Amygdala (tissue), 56 donors: ENCODE measurements at regions not wholly inside any gene's neighbourhood (a gene's known extent, or its start where the extent isn't known, plus 50 kb on each side); places are given as distances from the start of the nearest gene placed in this dataset.
"Not testable (repeated sequence)": the region's sequence is repeated elsewhere in the genome, so short reads cannot be mapped to it uniquely, and the experiment has no call there.

Experiments
- DNase-seq, 56 donors: peaks; one replicate each; lab custom pipeline; 2025; lab: John Stamatoyannopoulos, UW

- not testable (repeated sequence) for DNase-seq
Observed at GRCh38 chr6:82626946-82627345, 263.3 kb downstream of the TPBG start.

DNA sequence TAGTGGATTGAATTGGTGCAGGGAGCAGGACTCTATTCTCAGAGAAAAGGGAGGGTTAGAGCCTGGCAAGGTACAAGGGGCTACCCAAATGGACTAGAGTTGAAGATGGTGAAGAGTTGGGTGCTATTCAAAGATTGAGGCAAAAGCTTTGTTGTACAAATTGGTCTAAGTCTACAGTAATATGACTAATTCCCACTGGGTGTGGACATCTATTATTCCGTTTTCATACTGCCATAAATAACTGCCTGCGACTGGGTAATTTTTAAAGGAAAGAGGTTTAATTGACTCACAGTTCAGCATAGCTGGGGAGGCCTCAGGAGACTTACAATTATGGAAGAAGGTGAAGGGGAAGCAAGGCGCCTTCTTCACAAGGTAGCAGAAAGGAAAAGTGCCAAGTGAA, 266.3 kb downstream of the TPBG start:
- DNase-seq: no peak

- DNase-seq: no peak
Observed at GRCh38 chr6:82641677-82642076, 278.1 kb downstream of the TPBG start.

DNA sequence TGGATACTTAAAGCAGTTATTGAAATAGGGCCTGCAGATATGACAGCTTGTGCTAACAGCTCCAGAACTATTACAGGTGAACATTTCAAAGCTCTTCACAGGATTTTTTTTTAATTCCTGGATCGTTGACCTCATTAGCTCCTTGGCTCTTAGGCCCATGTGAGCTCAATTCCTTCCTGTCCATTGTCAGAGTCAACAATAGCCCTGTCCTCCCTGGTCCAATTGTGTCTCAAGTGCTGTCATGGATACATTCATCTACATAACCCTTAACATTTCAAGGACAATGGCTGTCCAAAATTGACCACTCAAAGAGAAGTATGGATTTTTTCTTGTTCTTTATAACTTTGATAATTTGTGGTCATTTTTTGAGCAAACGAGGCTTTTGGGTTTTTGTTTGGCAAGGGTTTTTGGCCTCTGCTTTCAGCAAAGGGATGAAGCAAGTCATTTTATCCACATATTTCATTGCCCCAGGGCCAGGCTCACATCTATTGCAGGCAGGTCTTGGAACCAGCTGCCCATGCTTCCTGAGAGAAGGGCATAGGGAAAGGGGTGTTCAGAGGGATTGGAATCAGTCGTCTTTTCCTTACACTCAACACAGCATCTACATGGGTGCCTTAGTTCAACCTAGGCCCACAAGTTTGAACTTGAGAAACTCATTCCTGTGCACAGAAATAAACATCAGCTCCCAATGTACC, 282.1 kb downstream of the TPBG start:
- no peak for DNase-seq

GRCh38 chr6:82646231-82646615, 282.6 kb downstream of the TPBG start:
- no peak for DNase-seq

DNA sequence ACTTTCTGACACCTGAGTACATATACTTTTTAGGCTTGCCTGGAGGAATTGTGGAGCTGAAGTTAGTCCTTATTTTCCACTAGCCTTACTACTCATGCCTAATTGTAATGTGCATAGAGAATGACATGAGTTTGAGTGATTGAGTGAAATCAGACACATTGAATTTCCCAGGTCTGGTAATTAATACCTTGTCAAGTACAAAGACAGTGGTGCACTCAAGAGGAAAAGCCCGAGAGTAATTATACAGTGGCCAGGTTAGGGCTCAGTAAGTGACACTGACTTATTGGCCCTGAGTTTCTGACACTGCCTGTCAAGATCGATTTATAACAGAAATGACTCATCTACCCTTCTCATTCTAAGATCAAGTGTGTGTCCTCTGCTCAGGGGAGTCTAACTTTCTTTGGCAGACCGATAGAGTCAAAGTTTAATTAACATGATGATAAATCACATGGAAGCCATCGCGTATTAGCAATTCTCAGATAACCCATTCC, 288.3 kb downstream of the TPBG start:
- DNase-seq: no peak

DNA sequence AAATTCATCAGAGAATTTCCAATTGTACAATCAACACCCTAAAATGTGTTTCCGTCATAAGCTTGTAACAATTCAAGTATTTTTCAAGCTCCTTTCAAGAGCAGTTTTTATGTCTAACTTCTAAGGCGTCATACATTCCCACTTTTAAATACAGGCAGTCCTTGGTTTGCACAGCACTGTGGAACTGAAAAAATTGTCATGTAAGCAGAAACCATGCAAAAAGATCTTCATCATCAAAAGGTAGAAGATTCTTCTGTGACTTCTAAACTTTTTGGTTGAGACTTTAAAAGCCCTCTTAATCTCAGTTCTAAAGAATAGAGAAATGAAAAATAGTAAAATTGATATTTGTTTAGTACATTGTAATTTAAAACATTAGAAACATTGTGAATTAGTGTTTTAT, 315.6 kb downstream of the TPBG start:
- DNase-seq: no peak

- no peak for DNase-seq
Observed at GRCh38 chr6:82680192-82680591, 316.6 kb downstream of the TPBG start.

GRCh38 chr6:82681119-82681714, 317.6 kb downstream of the TPBG start:
- no peak for DNase-seq

GRCh38 chr6:82686719-82687118, 323.1 kb downstream of the TPBG start:
- no peak for DNase-seq

- DNase-seq: no peak
Observed at GRCh38 chr6:82687855-82688254, 324.2 kb downstream of the TPBG start.

- no peak for DNase-seq
Observed at GRCh38 chr6:82690283-82690682, 326.7 kb downstream of the TPBG start.

DNA sequence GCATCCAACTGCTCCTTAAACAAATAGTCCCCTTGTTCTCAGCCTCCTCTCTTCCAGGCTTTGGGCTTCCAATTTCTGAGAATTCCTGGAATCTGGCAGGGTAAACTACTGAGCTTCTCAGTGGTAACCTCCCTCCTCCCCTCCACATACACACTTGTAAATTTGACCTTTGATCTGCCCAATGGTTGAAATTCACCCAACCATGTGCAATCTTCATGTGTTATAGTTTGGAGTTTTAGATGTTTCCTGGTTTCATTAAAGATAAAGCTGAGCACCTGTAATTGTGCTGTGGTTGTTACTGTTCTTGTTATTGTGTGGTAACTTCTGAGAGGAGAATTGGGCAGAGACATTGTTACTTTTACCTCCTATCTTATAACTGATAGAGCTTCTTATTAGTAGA, 328.4 kb downstream of the TPBG start:
- no peak for DNase-seq

- DNase-seq: no peak
Observed at GRCh38 chr6:82693094-82693493, 329.5 kb downstream of the TPBG start.

- DNase-seq: no peak
Observed at GRCh38 chr6:82701341-82701740, 337.7 kb downstream of the TPBG start.

- DNase-seq: no peak
Observed at GRCh38 chr6:82702574-82702973, 339.0 kb downstream of the TPBG start.

DNA sequence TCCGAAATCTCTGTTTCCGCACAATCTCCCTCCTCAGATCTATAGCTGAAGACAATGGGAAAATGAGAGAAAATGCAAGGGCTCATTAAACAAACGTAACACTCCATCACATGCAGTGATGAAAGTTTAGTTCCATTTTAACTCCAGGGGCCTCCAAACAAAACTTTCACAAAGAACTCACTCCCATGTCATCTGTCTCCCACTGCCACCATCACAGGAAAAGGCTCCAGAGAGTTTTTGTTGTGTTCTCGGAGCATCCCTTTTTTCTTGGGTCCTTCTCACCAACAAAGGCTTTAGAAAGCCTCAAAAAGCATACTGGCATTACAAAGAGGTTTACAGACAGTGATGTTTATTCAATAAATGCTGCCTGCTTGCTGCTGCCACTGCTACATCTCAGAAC, 339.6 kb downstream of the TPBG start:
- no peak for DNase-seq

DNA sequence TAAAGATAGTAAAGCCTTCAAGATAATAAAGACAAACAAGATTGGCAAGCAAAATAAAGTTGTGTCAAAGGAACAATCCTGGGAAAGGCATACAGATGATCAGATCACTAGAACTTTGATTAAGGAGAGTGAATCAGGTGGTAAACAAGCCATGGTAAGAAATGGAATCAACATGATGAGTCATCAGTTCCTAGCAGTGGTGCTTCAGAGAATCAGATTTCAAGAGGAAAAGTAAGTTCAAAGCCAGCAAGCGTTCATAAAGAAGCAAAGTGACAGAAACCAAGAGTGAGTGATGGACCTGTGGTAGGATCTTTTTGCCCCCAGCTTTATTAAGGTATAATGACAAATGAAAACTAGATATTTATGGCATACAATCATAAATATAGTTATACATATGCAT, 340.4 kb downstream of the TPBG start:
- no peak for DNase-seq

- no peak for DNase-seq
Observed at GRCh38 chr6:82705579-82705978, 342.0 kb downstream of the TPBG start.

- DNase-seq: peak in 28 of 56 donors; percentile 4 to 51 (median 24)
Observed at GRCh38 chr6:82711105-82711827, 347.6 kb downstream of the TPBG start.

GRCh38 chr6:82711971-82712370, 348.4 kb downstream of the TPBG start:
- peak in 17 of 56 donors; percentile 5 to 43 (median 22) for DNase-seq

- DNase-seq: no peak
Observed at GRCh38 chr6:82712389-82712788, 348.8 kb downstream of the TPBG start.
